ENCODE measurements at regions not wholly inside any gene's neighbourhood (a gene's known extent, or its start where the extent isn't known, plus 50 kb on each side); places are given as distances from the start of the nearest gene placed in this dataset.

GRCh38 chr11:134915881-134916280 lies 503.8 kb upstream of the B3GAT1 start:
- in situ Hi-C loops (cut with HindIII; ENCODE audit: low sequenced_read_pairs), result no loop called here

- in situ Hi-C loops (cut with HindIII; ENCODE audit: low sequenced_read_pairs), result no loop called here
These were observed 503.2 kb upstream of the B3GAT1 start for GRCh38 chr11:134915212-134915611.

- in situ Hi-C loops (cut with HindIII; ENCODE audit: low sequenced_read_pairs), result no loop called here
These were observed 502.1 kb upstream of the B3GAT1 start for GRCh38 chr11:134913999-134914590.

GRCh38 chr11:134913391-134913790 lies 501.3 kb upstream of the B3GAT1 start:
- in situ Hi-C loops (cut with HindIII; ENCODE audit: low sequenced_read_pairs), result no loop called here

GRCh38 chr11:134911514-134912180 lies 499.6 kb upstream of the B3GAT1 start:
- in situ Hi-C loops (cut with HindIII; ENCODE audit: low sequenced_read_pairs), result no loop called here

- in situ Hi-C loops (cut with HindIII; ENCODE audit: low sequenced_read_pairs), result no loop called here
These were observed 496.5 kb upstream of the B3GAT1 start for GRCh38 chr11:134908583-134908982.

GRCh38 chr11:134907636-134908035 lies 495.6 kb upstream of the B3GAT1 start:
- in situ Hi-C loops (cut with HindIII; ENCODE audit: low sequenced_read_pairs), result no loop called here

GRCh38 chr11:134906356-134906955 lies 494.4 kb upstream of the B3GAT1 start:
- in situ Hi-C loops (cut with HindIII; ENCODE audit: low sequenced_read_pairs), result no loop called here

GRCh38 chr11:134905928-134906327 lies 493.9 kb upstream of the B3GAT1 start:
- in situ Hi-C loops (cut with HindIII; ENCODE audit: low sequenced_read_pairs), result no loop called here

GRCh38 chr11:134905517-134905916 lies 493.5 kb upstream of the B3GAT1 start:
- in situ Hi-C loops (cut with HindIII; ENCODE audit: low sequenced_read_pairs), result no loop called here

- in situ Hi-C loops (cut with HindIII; ENCODE audit: low sequenced_read_pairs), result no loop called here
These were observed 492.2 kb upstream of the B3GAT1 start for GRCh38 chr11:134904103-134904790.

GRCh38 chr11:134901955-134902918 lies 490.2 kb upstream of the B3GAT1 start:
- in situ Hi-C loops (cut with HindIII; ENCODE audit: low sequenced_read_pairs), result no loop called here

- in situ Hi-C loops (cut with HindIII; ENCODE audit: low sequenced_read_pairs), result no loop called here
These were observed 489.5 kb upstream of the B3GAT1 start for GRCh38 chr11:134901542-134901941.

- in situ Hi-C loops (cut with HindIII; ENCODE audit: low sequenced_read_pairs), result no loop called here
These were observed 482.0 kb upstream of the B3GAT1 start for GRCh38 chr11:134893810-134894685.

- in situ Hi-C loops (cut with HindIII; ENCODE audit: low sequenced_read_pairs), result no loop called here
These were observed 478.4 kb upstream of the B3GAT1 start for GRCh38 chr11:134890446-134890845.

GRCh38 chr11:134889832-134890231 lies 477.8 kb upstream of the B3GAT1 start:
- in situ Hi-C loops (cut with HindIII; ENCODE audit: low sequenced_read_pairs), result no loop called here

GRCh38 chr11:134888821-134889220 lies 476.8 kb upstream of the B3GAT1 start:
- in situ Hi-C loops (cut with HindIII; ENCODE audit: low sequenced_read_pairs), result no loop called here

- in situ Hi-C loops (cut with HindIII; ENCODE audit: low sequenced_read_pairs), result no loop called here
These were observed 475.9 kb upstream of the B3GAT1 start for GRCh38 chr11:134887896-134888295.

- in situ Hi-C loops (cut with HindIII; ENCODE audit: low sequenced_read_pairs), result loop anchor here (5.0 kb wide), 1 partner anchor 39 kb away; no protein-coding TSS in a partner anchor
These were observed 471.4 kb upstream of the B3GAT1 start for GRCh38 chr11:134883484-134883883.
